ENCODE measurements at regions not wholly inside any gene's neighbourhood (a gene's known extent, or its start where the extent isn't known, plus 50 kb on each side); places are given as distances from the start of the nearest gene placed in this dataset.

- no peaks in the 10 kb centered on the region for H3K36me3 ChIP-seq
- no peaks in the 10 kb centered on the region for H3K27me3 ChIP-seq
- DNase-seq = peak in 1 of 5 donors; percentile 37
- H3K27ac ChIP-seq = no peak overlapping the region
- no peaks in the 10 kb centered on the region for H3K4me1 ChIP-seq
- H3K4me3 ChIP-seq = no peak overlapping the region
- TF ChIP-seq POLR2A (IDR thresholded peaks at IDR 0.05) (no peak), CTCF (IDR thresholded peaks at IDR 0.05) (no peak)
- WGBS, 4 donors = 63 to 81% (median 72%) methylated on average over 1 to 2 of the region's 2 CpGs
- no peak for ATAC-seq
- no peaks in the 10 kb centered on the region for H3K9me3 ChIP-seq
- intact Hi-C loops (cut with DNase I) = no loop called here
These were observed 1683.1 kb upstream of the ADGRL3 start for GRCh38 chr4:59517007-59517406.

DNA sequence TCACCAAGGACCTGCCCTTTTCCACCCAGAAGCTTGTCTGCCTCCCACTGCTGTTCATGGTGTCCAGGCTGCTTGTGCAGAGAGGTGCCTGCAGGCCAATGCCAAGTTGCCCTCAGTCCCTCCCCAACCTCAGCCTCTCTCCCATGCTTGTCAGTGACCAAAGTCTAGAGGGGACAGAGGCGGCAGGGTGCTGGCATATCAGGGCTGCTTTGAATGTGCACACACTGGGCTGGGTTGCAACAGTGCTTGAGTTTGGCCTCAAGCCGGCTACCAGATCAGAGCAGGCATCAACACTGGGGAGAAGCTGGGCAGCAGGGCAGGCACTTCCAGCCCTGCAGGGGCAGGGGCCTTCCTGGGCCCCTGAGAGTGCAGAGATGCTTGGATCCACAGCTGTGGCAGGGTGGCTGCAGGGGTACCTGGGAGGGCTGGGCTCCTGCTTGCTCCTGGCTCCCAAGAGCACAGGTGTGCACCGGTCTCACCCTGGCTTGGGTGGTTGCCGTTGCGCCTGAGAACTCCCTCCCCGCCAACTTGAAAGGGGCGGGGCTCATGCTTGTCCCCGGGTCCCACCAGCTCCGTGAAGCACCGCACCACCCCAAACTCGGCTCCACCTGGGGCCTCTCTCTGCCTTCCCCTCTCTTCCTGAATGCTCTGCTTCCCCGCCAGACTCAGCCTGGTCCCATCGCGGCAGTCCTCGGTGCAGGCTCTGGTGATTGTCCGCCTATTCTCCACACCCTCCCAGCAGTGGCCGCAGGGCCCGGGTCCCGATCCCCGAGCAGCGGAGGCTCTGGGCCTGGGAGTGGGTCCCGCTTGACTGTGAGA, 1681.9 kb upstream of the ADGRL3 start:
- DNase-seq (peak in 1 of 5 donors; percentile 52), ATAC-seq (no peak)
- Histone ChIP-seq H3K27me3 (no peaks in the 10 kb centered on the region), H3K9me3 (no peaks in the 10 kb centered on the region), H3K4me1 (no peaks in the 10 kb centered on the region), H3K36me3 (no peaks in the 10 kb centered on the region), H3K27ac (no peak overlapping the region), H3K4me3 (no peak overlapping the region)
- intact Hi-C loops (cut with DNase I) = no loop called here
- TF ChIP-seq CTCF (IDR thresholded peaks at IDR 0.05) (no peak), POLR2A (IDR thresholded peaks at IDR 0.05) (no peak)
- WGBS, 4 donors = 61 to 92% (median 87%) methylated on average over 9 to 22 of the region's 22 CpGs

DNA sequence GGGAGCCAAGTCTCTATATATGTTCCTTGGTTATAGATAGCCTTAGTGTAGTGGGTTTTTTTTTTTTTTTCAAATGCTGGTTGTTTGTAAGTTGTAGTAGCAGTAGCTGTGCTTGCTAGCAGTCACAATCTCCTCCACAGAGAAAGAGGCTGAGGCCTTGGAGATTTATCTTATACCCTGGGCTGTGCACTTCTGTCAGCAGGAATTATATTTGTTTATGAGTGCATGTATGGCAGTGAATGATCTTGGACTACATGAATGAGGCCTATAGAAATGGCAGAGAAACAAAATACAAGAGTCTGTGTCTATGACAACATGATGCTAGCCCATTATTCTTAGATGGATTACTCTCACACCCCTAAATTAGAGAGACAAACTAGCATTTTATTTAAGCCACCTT, 1674.2 kb upstream of the ADGRL3 start:
- DNase-seq = no peak
- TF ChIP-seq CTCF (IDR thresholded peaks at IDR 0.05) (no peak), POLR2A (IDR thresholded peaks at IDR 0.05) (no peak)
- intact Hi-C loops (cut with DNase I) = no loop called here
- Histone ChIP-seq H3K4me3 (no peak overlapping the region), H3K27ac (no peak overlapping the region), H3K36me3 (no peaks in the 10 kb centered on the region), H3K9me3 (no peaks in the 10 kb centered on the region), H3K27me3 (no peaks in the 10 kb centered on the region), H3K4me1 (no peaks in the 10 kb centered on the region)
- ATAC-seq = no peak

DNA sequence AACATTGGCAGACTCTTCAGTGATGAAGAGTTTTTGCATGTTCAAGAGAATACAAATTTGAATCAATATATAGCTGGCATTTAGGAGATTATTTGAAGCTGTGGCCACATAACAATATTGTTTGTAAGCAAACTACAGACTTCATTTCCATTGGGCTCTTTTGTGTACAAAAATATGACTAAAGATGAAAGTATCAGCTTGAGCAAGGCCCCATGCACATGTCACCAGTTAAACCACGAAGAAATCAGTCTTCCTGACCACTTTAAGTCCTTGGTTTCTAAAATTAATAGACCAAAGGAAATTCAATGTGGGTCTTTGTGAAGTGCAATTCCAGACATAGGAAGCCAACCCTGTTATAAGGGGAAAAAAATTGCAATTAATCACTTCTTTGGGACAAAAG, 1664.6 kb upstream of the ADGRL3 start:
- H3K4me1 ChIP-seq = no peaks in the 10 kb centered on the region
- TF ChIP-seq CTCF (IDR thresholded peaks at IDR 0.05) (no peak), POLR2A (IDR thresholded peaks at IDR 0.05) (no peak)
- intact Hi-C loops (cut with DNase I) = no loop called here
- no peaks in the 10 kb centered on the region for H3K9me3 ChIP-seq
- 34 to 60% (median 46%) methylated on average over 1 of the region's 1 CpG for WGBS, 4 donors
- no peaks in the 10 kb centered on the region for H3K36me3 ChIP-seq
- H3K27me3 ChIP-seq = no peaks in the 10 kb centered on the region
- no peak overlapping the region for H3K27ac ChIP-seq
- DNase-seq = no peak
- no peak overlapping the region for H3K4me3 ChIP-seq
- no peak for ATAC-seq

All from heart left ventricle (tissue), 16 donors.